ENCODE measurements at regions not wholly inside any gene's neighbourhood (a gene's known extent, or its start where the extent isn't known, plus 50 kb on each side); places are given as distances from the start of the nearest gene placed in this dataset.

- ChIA-PET POLR2A (no interaction called here), CTCF (no interaction called here)
Observed at GRCh38 chr11:91435694-91436395, 788.8 kb upstream of the FAT3 start.

GRCh38 chr11:91433284-91434010, 791.2 kb upstream of the FAT3 start:
- POLR2A ChIA-PET: no interaction called here
- TF ChIP-seq, protein P1, sequence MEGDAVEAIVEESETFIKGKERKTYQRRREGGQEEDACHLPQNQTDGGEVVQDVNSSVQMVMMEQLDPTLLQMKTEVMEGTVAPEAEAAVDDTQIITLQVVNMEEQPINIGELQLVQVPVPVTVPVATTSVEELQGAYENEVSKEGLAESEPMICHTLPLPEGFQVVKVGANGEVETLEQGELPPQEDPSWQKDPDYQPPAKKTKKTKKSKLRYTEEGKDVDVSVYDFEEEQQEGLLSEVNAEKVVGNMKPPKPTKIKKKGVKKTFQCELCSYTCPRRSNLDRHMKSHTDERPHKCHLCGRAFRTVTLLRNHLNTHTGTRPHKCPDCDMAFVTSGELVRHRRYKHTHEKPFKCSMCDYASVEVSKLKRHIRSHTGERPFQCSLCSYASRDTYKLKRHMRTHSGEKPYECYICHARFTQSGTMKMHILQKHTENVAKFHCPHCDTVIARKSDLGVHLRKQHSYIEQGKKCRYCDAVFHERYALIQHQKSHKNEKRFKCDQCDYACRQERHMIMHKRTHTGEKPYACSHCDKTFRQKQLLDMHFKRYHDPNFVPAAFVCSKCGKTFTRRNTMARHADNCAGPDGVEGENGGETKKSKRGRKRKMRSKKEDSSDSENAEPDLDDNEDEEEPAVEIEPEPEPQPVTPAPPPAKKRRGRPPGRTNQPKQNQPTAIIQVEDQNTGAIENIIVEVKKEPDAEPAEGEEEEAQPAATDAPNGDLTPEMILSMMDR (IDR thresholded peaks at IDR 0.05; ENCODE audit: control extremely low read depth, extremely low read depth, low read depth, missing control alignments): no peak
- CTCF ChIA-PET: no interaction called here
- no peak for DNase-seq (ENCODE audit: extremely low spot score)

More at GRCh38 chr11:91435694-91436395, 788.8 kb upstream of the FAT3 start:
- TF ChIP-seq, protein P1 (IDR thresholded peaks at IDR 0.05; ENCODE audit: control extremely low read depth, extremely low read depth, low read depth, missing control alignments): no peak
- DNase-seq (ENCODE audit: extremely low spot score): no peak

- DNase-seq (ENCODE audit: extremely low spot score): no peak
- ChIA-PET POLR2A (no interaction called here), CTCF (no interaction called here)
- TF ChIP-seq, protein P1 (IDR thresholded peaks at IDR 0.05; ENCODE audit: control extremely low read depth, extremely low read depth, low read depth, missing control alignments): no peak
Observed at GRCh38 chr11:91421641-91422040, 803.0 kb upstream of the FAT3 start.

DNA sequence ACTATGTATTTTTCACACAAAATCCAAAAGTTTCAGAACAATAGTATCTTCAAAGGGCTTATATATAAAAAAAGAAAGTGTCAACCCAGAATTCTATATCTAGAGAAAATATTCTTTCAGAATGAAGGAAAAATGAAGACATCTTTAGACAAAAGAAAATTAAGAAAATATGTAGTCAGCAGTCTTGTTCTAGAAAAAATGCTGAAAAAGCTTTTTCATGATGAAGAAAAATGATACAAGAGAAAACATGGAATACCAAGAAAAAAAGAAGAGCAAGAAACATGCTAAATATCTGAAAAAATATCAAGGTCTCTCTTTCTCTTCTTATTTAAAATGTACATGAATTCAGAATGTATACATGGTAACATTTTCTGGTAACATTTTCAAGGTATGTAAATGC, 816.8 kb upstream of the FAT3 start:
- TF ChIP-seq, protein P1 (IDR thresholded peaks at IDR 0.05; ENCODE audit: control extremely low read depth, extremely low read depth, low read depth, missing control alignments): no peak
- no peak for DNase-seq (ENCODE audit: extremely low spot score)
- ChIA-PET POLR2A (no interaction called here), CTCF (interaction anchor here (0.9 kb wide), 1 partner anchor 9 kb away, joined by 3 read pairs; no protein-coding TSS in a partner anchor)

DNA sequence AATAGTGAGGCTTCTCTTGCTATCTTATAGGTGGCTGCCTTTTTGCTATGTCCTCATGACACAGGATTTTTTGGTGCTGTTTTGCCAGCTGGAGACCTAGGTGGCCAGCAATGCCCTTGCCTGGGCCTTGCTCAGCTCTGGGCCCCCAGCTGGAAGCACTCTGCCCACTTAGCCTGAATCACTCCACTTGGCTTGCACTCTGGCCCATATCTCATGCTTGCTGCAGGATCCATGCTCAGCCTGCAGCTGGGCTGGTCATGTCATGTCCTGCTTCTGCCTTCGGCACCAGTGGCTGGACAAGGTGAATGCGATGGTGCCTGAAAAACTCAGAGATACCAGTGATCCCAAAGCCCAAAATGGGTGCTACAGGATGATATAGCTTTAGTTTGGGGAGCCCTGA, 818.6 kb upstream of the FAT3 start:
- TF ChIP-seq, protein P1 (IDR thresholded peaks at IDR 0.05; ENCODE audit: control extremely low read depth, extremely low read depth, low read depth, missing control alignments): no peak
- ChIA-PET CTCF (interaction anchor here (1.5 kb wide), 1 partner anchor 53 kb away, joined by 3 read pairs; no protein-coding TSS in a partner anchor), POLR2A (no interaction called here)
- no peak for DNase-seq (ENCODE audit: extremely low spot score)

- ChIA-PET CTCF (no interaction called here), POLR2A (no interaction called here)
- TF ChIP-seq, protein P1 (IDR thresholded peaks at IDR 0.05; ENCODE audit: control extremely low read depth, extremely low read depth, low read depth, missing control alignments): no peak
- no peak for DNase-seq (ENCODE audit: extremely low spot score)
Observed at GRCh38 chr11:91404344-91404743, 820.3 kb upstream of the FAT3 start.

Measured in GM10248 (cell line).